ENCODE measurements at regions not wholly inside any gene's neighbourhood (a gene's known extent, or its start where the extent isn't known, plus 50 kb on each side); places are given as distances from the start of the nearest gene placed in this dataset.

- peaks cover 39% of the 10 kb centered on the region for H3K4me1 ChIP-seq (ENCODE audit: insufficient read depth, low read length)
- POLR2A ChIA-PET = no interaction called here
- peak overlapping the region; percentile 58 for H3K27ac ChIP-seq (ENCODE audit: extremely low read length, insufficient read depth, low read length)
- CTCF ChIA-PET (ENCODE audit: low intra/inter-chr PET ratio, low total read pairs) = no interaction called here
- peak overlapping the region; percentile 71 for H3K9ac ChIP-seq (ENCODE audit: insufficient read depth, low read depth, low read length)
- H3K36me3 ChIP-seq (replicated peaks in 1 of 2; ENCODE audit: control insufficient read depth in 1 of 2, insufficient read depth in 2 of 2, low read length in 2 of 2) = no peaks in the 10 kb centered on the region
- DNase-seq (ENCODE audit: low spot score) = peak; percentile 24
- H3K4me3 ChIP-seq (replicated peaks in 1 of 3; ENCODE audit: insufficient read depth in 1 of 3, low read depth in 2 of 3, low read length in 3 of 3) = peak overlapping the region; percentile 54 to 74 (median 63); a peak in 5 of 6 replicates
- H3K27me3 ChIP-seq (ENCODE audit: control insufficient read depth in 1 of 2, insufficient read depth in 2 of 2, low read length in 2 of 2) = no peaks in the 10 kb centered on the region; a peak in 1 of 5 replicates
- TF ChIP-seq PHF21A (CRISPR knock-in tag; IDR thresholded peaks at IDR 0.05) = 0 out of 2 replicates have a peak, but pooled peaks have one; percentile 2
- TF ChIP-seq DNMT3B (CRISPR knock-in tag; conservative IDR thresholded peaks at IDR 0.05) = no peak
- no TSS peak for BruUV-seq (replicated peaks)
- no peaks in the 10 kb centered on the region for H3K9me3 ChIP-seq (ENCODE audit: low read length)
- intact Hi-C loops (cut with micrococcal nuclease; ENCODE audit: unreplicated experiment) = no loop called here
- ATAC-seq = no peak
- WGBS (ENCODE audit: low lambda C conversion rate) = 19% methylated on average over 5 of the region's 7 CpGs
- no peak overlapping the region for H2AFZ ChIP-seq (ENCODE audit: low read length)
- no peak for FAIRE-seq
- in situ Hi-C loops (cut with HindIII; ENCODE audit: extremely low pct_ligation_motif_present, low pct_unique_long_range_greater_than_20kb) = no loop called here
- H3K4me2 ChIP-seq (ENCODE audit: low read depth, low read length) = peak overlapping the region; percentile 80
- H3K79me2 ChIP-seq (ENCODE audit: insufficient read depth, low read length) = no peaks in the 10 kb centered on the region
- H4K20me1 ChIP-seq (ENCODE audit: insufficient read depth, low read length) = no peaks in the 10 kb centered on the region
These were observed 278.4 kb upstream of the AGTR2 start for GRCh38 chrX:115892056-115892708.

- peak overlapping the region; percentile 71 for H3K9ac ChIP-seq (ENCODE audit: insufficient read depth, low read depth, low read length)
- no peaks in the 10 kb centered on the region for H4K20me1 ChIP-seq (ENCODE audit: insufficient read depth, low read length)
- peak overlapping the region; percentile 58 for H3K27ac ChIP-seq (ENCODE audit: extremely low read length, insufficient read depth, low read length)
- CTCF ChIA-PET (ENCODE audit: low intra/inter-chr PET ratio, low total read pairs) = no interaction called here
- no peaks in the 10 kb centered on the region for H3K36me3 ChIP-seq (replicated peaks in 1 of 2; ENCODE audit: control insufficient read depth in 1 of 2, insufficient read depth in 2 of 2, low read length in 2 of 2)
- peak; percentile 73 for DNase-seq (ENCODE audit: low spot score)
- no peaks in the 10 kb centered on the region; a peak in 1 of 5 replicates for H3K27me3 ChIP-seq (ENCODE audit: control insufficient read depth in 1 of 2, insufficient read depth in 2 of 2, low read length in 2 of 2)
- no peaks in the 10 kb centered on the region for H3K79me2 ChIP-seq (ENCODE audit: insufficient read depth, low read length)
- POLR2A ChIA-PET = no interaction called here
- FAIRE-seq = peak; percentile 84
- WGBS (ENCODE audit: low lambda C conversion rate) = 0% methylated on average over 1 of the region's 13 CpGs
- intact Hi-C loops (cut with micrococcal nuclease; ENCODE audit: unreplicated experiment) (no loop called here), in situ Hi-C loops (cut with HindIII; ENCODE audit: extremely low pct_ligation_motif_present, low pct_unique_long_range_greater_than_20kb) (no loop called here)
- BruUV-seq (replicated peaks) = no TSS peak
- H2AFZ ChIP-seq (ENCODE audit: low read length) = peak overlapping the region; percentile 15
- peak overlapping the region; percentile 54 to 74 (median 63) for H3K4me3 ChIP-seq (replicated peaks in 1 of 3; ENCODE audit: insufficient read depth in 1 of 3, low read depth in 2 of 3, low read length in 3 of 3)
- H3K9me3 ChIP-seq (ENCODE audit: low read length) = no peaks in the 10 kb centered on the region
- peaks cover 39% of the 10 kb centered on the region for H3K4me1 ChIP-seq (ENCODE audit: insufficient read depth, low read length)
- H3K4me2 ChIP-seq (ENCODE audit: low read depth, low read length) = peak overlapping the region; percentile 80
- ATAC-seq = peak; percentile 88
- no peak; the same call in 1 of the 2 replicates for TF ChIP-seq RXRA (CRISPR knock-in tag; IDR thresholded peaks at IDR 0.05)
- TF ChIP-seq ZNF207 (IDR thresholded peaks at IDR 0.05; ENCODE audit: borderline replicate concordance) = no peak
- no peak for TF ChIP-seq ZNF597 (CRISPR knock-in tag; IDR thresholded peaks at IDR 0.05)
- TF ChIP-seq DBP (CRISPR knock-in tag; IDR thresholded peaks at IDR 0.05; ENCODE audit: not compliant biosample characterization) = no peak
- TF ChIP-seq NFKBIZ (CRISPR knock-in tag; IDR thresholded peaks at IDR 0.05) = no peak
- TF ChIP-seq IKZF1 (IDR thresholded peaks at IDR 0.05) = no peak
- no peak for TF ChIP-seq CCAR2 (optimal IDR thresholded peaks at IDR 0.05; ENCODE audit: low read depth, low read length)
- TF ChIP-seq PITX1 (CRISPR knock-in tag; IDR thresholded peaks at IDR 0.05) = peak; percentile 71; the same call in 1 of the 2 replicates
- no peak; the same call in 1 of the 2 replicates for TF ChIP-seq NR2C2 (CRISPR knock-in tag; IDR thresholded peaks at IDR 0.05; ENCODE audit: borderline replicate concordance)
- no peak for TF ChIP-seq ZNF768 (CRISPR knock-in tag; IDR thresholded peaks at IDR 0.05)
- no peak for TF ChIP-seq ZNF432 (CRISPR knock-in tag; IDR thresholded peaks at IDR 0.05; ENCODE audit: borderline replicate concordance)
- TF ChIP-seq, protein P1, sequence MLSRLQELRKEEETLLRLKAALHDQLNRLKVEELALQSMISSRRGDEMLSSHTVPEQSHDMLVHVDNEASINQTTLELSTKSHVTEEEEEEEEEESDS (CRISPR knock-in tag; IDR thresholded peaks at IDR 0.05; ENCODE audit: borderline replicate concordance) = no peak
- no peak for TF ChIP-seq FOSL1 (CRISPR knock-in tag; IDR thresholded peaks at IDR 0.05; ENCODE audit: borderline replicate concordance)
- TF ChIP-seq ZNF713 (CRISPR knock-in tag; IDR thresholded peaks at IDR 0.05) = no peak
These were observed 277.5 kb upstream of the AGTR2 start for GRCh38 chrX:115892787-115893671.
